ENCODE measurements at regions not wholly inside any gene's neighbourhood (a gene's known extent, or its start where the extent isn't known, plus 50 kb on each side); places are given as distances from the start of the nearest gene placed in this dataset.

DNA sequence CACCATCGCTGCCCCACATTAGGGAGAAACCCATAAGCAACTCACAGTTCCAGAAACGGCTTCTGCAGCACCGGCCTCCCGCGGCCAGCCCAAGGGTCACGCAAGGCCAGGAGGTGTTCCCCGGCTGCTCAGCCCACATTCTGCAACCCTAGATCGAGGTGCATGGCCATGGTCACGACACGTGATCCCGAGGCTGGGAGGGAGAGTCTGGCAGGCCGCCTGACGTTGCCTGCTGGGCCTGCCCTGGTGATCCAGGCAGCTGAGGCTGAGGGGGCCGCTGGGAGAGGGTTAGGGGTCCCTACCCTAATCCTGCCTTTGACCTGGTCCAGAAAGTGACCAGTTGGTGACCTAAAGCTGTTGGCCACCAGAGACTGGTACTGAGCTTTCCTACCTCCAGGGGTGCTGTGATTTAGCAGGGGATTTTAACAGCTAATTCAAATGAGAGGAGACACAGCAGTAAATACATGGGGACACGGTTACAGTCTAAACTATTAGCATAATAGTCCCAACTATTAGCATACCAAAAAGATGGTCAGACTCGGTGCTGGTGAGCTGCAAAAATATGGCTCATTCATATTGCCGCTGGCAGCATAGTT is 97.4 kb upstream of the CIBAR2 start:
- H3K4me3 ChIP-seq (ENCODE audit: low read length): no peak overlapping the region
- TF ChIP-seq ZNF274 (IDR thresholded peaks at IDR 0.05; ENCODE audit: low read depth, low read length): no peak

DNA sequence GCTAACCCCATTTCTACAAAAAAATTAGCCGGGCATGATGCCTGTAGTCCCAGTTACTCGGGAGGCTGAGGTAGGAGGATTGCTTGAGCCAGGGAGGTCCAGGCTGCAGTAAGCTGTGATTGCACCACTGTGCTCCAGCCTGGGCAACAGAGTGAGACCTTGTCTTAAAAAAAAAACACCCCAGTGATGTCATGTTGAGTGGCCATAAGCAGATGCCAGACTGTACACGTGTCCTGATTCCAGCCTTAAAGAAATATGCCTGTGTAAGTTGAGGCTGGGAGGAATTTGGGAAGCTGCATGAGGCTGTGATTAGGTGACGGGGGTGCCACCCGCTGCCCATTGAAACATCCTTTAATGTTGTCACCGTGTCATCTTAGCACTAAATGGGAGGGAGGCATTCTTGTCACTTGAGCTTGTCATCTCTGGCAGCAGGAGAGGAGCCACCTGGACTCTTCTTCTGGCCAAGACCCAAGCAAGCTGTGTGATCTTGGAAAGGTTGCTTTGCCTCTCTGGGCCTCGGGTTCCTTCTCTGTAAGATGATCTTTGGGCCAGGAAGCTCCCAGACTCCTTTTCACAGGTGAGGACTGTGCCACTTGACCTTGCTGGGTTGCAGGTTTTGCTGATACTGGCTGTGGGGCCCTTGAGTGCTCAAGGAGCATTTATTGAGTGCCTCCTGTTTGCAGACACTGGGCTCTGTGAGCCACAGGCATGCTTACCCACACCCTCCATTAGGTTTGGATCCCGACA is 98.3 kb upstream of the CIBAR2 start:
- TF ChIP-seq ZNF274 (IDR thresholded peaks at IDR 0.05; ENCODE audit: low read depth, low read length): no peak
- no peak overlapping the region for H3K4me3 ChIP-seq (ENCODE audit: low read length)

DNA sequence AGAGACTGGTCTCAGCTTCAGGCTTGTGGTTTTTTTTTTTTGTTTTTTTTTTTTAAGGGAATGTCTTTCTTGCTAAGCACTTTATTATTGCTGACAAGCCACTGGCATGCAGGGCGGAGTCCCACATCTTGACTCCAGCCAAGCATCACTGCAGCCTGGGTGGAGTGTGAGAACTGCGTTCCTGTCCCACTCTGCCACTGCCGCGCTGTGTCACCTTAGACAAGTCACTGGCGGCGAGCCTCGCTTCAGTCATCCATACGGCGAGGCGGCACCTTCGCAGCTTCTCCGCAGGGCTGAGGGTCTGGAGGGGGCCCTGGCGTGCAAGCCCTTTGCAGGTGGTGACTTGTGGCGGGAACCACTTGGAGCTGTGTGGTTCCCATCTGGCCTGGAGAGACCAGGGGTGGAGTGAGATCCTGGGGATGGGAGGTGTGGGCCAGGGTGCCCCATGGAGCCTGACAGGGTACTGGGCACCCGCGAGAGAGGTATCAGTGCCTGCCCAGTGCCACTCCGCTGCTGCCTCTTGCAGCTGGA is 99.1 kb upstream of the CIBAR2 start:
- no peak overlapping the region for H3K4me3 ChIP-seq (ENCODE audit: low read length)
- no peak for TF ChIP-seq ZNF274 (IDR thresholded peaks at IDR 0.05; ENCODE audit: low read depth, low read length)

DNA sequence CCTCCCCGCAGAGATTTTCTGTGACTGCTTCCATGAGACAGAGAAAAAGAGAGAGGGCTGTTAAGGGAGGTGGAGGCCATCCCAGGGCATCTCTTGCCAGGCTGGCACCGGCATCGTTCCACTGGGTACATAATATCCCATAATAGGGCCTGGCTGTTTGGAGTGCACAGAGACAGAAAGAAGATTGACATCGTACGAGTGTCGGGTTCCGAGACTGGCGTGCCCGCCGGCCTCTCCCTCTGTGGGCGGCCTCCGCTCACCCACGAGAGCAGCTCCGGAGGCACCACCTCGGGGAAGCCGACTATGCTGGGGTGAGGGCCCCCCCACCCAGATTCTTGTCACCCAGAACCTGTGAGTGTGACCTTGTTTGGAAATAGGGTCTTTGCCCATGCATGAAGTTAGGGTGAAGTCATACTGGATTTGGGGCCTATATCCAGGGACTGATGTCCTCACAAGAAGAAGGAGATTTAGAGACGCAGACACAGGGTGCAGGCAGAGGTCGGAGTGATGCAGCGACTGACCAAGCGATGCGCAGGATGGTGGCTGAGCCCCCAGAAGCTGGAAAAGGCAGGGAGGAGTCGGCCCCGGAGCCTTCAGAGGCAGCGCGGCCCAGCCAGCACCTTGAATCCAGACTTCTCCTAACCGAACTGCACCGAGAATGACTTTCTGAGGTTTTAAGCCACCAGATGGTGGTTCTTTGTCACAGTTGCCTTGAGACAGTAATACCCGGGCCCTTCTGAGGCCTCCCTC is 101.8 kb upstream of the CIBAR2 start:
- no peak for TF ChIP-seq ZNF274 (IDR thresholded peaks at IDR 0.05; ENCODE audit: low read depth, low read length)
- no peak overlapping the region for H3K4me3 ChIP-seq (ENCODE audit: low read length)

DNA sequence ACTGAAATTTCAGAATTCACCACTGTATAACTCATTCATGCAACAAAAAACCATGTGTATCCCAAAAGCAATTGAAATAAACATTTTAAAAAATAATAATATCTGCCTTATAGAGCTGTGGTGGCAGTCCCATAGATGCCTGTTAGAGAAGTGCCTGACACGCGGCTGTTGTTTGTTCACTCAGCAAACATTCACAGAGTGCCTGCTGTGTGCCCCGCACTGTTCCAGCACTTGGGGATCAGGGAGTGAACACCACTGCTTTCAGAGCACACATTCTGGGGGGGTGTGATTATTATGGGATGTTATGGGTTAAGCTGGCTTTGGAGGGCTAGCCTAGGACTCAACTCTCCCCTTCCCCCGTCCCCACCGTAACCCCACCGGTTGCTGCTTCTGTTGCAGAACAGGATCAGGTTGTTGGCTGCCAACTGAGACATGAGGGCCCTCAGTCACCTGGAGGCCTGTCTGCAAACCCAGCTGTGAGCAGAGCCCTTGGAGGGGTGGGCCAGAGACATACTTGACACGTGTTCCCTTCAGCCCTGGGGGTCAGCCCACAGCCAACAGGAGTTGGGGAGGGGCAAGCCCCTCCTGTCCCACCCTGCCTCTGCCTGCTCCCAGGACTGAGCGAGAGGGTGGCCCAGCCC is 103.3 kb upstream of the CIBAR2 start:
- no peak overlapping the region for H3K4me3 ChIP-seq (ENCODE audit: low read length)
- no peak for TF ChIP-seq ZNF274 (IDR thresholded peaks at IDR 0.05; ENCODE audit: low read depth, low read length)

DNA sequence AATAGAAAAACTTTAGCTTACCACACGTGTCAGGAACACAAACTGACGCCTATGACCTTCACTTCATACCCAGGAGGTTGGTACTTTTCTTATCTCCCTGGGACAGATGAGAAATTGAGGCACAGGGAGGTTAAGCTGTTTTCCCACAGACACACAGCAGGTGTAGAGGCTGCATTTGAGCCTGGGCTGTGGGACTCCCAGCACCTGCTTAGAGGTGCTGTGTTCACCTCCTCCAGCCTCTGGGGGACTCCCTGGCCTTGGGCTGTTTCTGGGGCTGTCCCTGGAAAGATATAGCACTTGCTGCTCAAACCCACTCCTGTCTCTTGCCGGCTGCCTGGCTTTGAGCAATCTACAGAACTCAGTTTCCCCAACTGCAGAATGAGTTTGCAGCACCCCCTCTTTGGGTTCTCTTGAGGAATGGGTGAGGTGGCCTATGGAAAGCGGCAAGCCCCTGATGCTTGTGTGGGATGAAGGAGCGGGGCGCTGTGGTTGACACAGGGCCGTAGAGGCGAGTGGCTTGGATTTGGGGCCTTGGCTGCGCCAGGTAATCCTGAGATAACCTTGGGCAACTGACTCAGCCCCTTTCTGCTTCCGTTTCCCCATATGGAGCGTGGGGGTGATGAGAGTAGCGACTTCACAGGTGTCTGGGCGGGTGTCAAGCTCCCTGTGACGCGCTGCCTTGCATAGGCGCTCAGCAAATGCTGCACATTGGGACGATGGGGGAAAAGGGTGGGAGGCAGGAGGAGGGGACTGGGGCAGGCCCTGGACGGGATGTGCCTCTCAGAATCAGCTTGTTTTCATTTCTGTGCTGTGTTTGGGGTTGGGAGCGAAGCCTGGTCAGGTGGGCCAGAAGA is 104.5 kb upstream of the CIBAR2 start:
- H3K4me3 ChIP-seq (ENCODE audit: low read length): no peak overlapping the region
- TF ChIP-seq ZNF274 (IDR thresholded peaks at IDR 0.05; ENCODE audit: low read depth, low read length): no peak

DNA sequence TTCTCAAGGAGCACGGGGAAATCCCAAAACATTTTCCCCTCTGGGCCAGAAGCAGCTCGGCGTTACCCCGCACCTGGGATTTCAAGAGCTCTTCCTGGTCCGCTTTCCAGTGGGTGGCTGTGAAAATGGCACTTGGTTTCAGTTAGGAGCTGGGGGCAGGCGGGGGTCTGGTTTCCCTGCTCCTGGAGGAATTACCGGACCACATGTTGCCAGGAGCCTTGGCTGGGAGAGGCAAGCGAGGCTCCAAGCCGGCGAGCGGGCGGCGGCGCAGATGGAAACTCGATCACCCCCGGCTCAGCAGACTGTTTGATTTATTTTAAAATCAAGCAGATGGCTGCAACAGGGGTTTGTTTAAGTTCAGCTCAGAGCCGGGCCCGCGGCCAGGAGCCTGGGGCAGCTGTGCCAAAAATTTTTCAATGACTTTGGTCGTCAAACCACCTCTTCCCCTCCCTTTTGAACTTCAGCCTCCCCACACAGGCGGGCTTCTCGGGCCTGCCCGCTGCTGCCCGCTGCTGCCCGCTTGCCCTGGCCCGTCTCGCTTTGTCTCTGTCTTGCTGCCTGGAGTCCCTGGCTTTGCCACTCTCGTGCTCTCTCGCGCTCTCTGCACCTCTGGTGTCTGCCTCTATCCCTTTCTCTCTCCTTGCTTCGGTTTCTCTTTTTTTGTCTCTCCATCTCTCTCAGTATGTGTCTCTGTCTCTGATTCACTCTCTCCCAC is 108.0 kb upstream of the CIBAR2 start:
- no peak for TF ChIP-seq ZNF274 (IDR thresholded peaks at IDR 0.05; ENCODE audit: low read depth, low read length)
- no peak overlapping the region for H3K4me3 ChIP-seq (ENCODE audit: low read length)

DNA sequence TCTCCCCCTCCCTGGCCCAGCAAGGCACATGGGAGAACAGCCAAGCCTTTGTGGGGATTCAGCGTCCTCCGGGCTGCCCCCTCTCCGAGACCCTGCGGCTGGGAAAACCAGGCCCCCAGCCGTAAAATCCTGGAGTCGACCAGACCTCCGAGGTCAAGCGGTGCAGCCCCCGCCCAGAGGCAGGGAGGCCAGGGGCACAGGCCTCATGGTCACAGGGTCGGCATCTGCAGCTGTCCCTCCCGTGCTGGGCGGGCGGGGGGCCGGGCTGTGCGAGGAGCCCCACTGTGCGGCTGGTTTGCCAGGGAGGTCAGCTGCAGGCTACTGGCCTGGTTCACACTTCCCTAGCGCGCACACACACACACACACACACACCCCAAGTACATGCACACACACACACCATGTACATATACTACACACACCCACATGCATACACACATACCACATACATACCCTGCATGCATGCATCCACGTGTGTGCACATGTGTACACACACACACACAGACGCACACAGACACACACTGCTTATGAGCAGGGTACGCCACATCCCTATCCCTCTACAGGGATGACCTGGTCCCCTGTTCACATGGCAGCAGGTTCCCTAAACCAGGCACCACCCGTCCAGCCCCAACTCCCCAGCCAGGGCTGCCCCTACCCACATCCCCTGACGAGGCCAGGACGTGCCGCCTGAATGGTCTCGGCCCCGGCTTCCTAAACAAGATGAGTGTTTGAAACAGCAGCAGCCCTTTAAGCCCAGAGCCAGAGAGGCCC is 108.9 kb upstream of the CIBAR2 start:
- no peak for TF ChIP-seq ZNF274 (IDR thresholded peaks at IDR 0.05; ENCODE audit: low read depth, low read length)
- no peak overlapping the region for H3K4me3 ChIP-seq (ENCODE audit: low read length)

DNA sequence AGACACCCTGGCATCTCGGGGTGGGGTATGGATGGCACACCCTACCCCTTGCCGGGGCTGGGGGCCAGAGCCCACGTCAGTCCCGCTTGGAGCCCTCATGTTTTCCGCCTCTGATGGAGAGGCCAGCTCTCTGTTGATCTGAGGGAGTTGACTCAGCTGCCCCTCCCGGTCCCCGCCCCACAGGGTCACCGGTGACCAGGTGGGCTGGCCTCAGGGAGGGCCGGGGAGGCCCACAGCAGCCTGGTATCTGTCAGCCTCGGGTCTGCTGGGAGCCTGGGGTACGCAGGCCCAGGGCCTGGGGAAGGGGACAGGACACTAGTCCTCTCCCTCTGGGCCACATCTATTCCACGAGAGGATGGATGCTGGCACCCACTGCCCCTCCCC is 109.5 kb upstream of the CIBAR2 start:
- no peak for TF ChIP-seq ZNF274 (IDR thresholded peaks at IDR 0.05; ENCODE audit: low read depth, low read length)
- H3K4me3 ChIP-seq (ENCODE audit: low read length): no peak overlapping the region

DNA sequence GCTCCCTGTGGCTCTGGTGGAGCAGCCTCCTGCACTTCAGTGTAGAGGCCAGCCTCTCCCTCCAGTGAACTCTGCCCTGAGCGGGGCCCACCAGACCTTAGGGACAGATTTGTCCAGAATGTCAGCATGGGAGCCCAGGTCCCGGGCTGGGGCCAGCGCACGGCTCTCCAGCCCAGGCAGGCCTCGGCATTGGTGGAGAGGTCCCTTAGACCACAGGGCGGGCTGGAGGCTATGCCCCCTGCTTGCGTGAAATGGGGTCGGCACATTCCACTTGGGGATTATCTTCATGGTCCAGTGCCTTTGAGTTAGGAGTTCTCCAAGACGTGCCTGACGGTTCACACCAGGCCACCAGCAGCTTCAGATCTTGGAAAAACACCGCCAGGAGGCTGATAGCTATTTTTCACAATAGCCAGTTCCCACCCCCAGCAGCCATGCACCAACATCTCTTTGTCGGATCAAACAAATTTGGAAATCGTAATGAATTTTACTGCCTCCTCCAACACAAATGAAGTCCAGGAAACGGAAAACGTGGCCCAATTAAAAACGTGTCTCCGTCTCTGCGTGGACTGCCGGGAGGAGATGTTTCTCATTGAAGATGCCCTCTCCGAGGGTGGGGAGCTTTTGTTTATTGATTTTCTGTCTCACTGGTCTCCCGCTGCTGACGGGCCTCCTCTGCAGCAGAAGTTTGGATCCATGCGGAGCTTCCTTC is 110.0 kb upstream of the CIBAR2 start:
- no peak overlapping the region for H3K4me3 ChIP-seq (ENCODE audit: low read length)
- no peak for TF ChIP-seq ZNF274 (IDR thresholded peaks at IDR 0.05; ENCODE audit: low read depth, low read length)

DNA sequence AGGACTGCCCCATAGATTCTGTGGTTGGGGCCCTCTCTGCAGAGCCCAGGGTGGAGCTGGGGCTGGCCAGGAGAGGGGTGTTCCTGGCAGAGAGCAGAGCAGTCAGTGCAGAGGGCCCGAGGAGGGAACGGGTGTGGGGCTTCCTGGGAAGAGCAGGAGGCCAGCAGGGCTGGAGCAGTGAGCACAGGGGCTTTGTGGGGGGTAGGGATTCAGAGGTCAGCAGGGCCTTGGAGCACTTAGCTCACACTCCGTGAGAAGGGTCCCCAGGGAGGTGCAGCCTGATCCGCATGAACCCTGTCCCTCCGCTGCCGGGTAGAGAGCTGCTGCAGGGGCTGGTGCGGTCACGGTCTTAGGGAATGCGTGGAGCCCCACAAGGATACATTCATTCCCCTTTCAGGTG is 113.0 kb upstream of the CIBAR2 start:
- H3K4me3 ChIP-seq (ENCODE audit: low read length): no peak overlapping the region
- TF ChIP-seq ZNF274 (IDR thresholded peaks at IDR 0.05; ENCODE audit: low read depth, low read length): no peak

DNA sequence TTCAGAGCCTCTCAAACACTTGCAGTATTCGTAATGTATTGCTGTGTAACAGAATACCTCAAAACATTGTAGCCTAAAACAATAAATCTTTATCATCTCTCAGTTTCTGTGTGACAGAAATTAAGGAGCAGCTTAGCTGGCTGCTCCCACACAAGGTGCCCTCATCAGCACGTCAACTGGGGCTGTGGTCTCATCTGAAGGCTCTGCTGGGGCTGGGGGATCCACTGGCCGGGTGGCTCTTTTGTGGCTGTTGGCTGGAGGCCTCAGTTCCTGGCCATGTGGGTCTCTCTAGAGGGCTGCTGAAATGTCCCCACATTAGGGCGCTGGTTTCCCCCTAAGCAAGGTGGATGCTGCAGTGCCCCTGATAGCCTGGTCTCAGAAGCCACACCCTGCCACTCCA is 113.4 kb upstream of the CIBAR2 start:
- no peak overlapping the region for H3K4me3 ChIP-seq (ENCODE audit: low read length)
- TF ChIP-seq ZNF274 (IDR thresholded peaks at IDR 0.05; ENCODE audit: low read depth, low read length): no peak
